ENCODE measurements at regions not wholly inside any gene's neighbourhood (a gene's known extent, or its start where the extent isn't known, plus 50 kb on each side); places are given as distances from the start of the nearest gene placed in this dataset.

- no peak for DNase-seq
Measured at GRCh38 chr15:37876900-37877299, 57.5 kb upstream of the TMCO5A start.

- DNase-seq, result no peak
Measured at GRCh38 chr15:37877851-37878741, 56.3 kb upstream of the TMCO5A start.

- DNase-seq, result no peak
Measured at GRCh38 chr15:37880009-37880834, 54.2 kb upstream of the TMCO5A start.

GRCh38 chr15:37880835-37881153 lies 53.6 kb upstream of the TMCO5A start:
- no peak for DNase-seq

- no peak for DNase-seq
Measured at GRCh38 chr15:37881237-37882013, 53.0 kb upstream of the TMCO5A start.

- no peak for DNase-seq
Measured at GRCh38 chr15:37882640-37883039, 51.8 kb upstream of the TMCO5A start.
